GM12878 (cell line): ENCODE measurements at regions not wholly inside any gene's neighbourhood (a gene's known extent, or its start where the extent isn't known, plus 50 kb on each side); places are given as distances from the start of the nearest gene placed in this dataset.

Source experiments
- CREM ChIP-seq: IDR thresholded peaks from 2 replicates; pipeline ENCODE4 v1.6.1; 2014; ENCODE audit warnings: antibody characterized with exemption, low read depth
- ESRRA ChIP-seq: IDR thresholded peaks from 2 replicates; pipeline ENCODE4 v1.6.1; 2012; ENCODE audit warnings: mild to moderate bottlenecking, low read length, improper control_type of control experiment
- HDAC6 ChIP-seq: fragments of 200-600 bp; sonication (generic); IDR thresholded peaks from one replicate; pipeline ENCODE4 v1.8.0; 2017; ENCODE audit warnings: antibody characterized with exemption; ENCODE audit not compliant: unreplicated experiment
- NRF1 ChIP-seq: conservative IDR thresholded peaks from 2 replicates; pipeline ENCODE4 v1.6.1; 2011; ENCODE audit warnings: mild to moderate bottlenecking, low read depth, low read length, improper control_type of control experiment
- PML ChIP-seq: IDR thresholded peaks from 2 replicates; pipeline ENCODE4 v1.6.1; 2012; ENCODE audit warnings: low read length, inconsistent platforms
- SPI1 ChIP-seq: IDR thresholded peaks from 2 replicates; pipeline ENCODE4 v1.6.1; 2011; ENCODE audit warnings: low read depth, mild to moderate bottlenecking, low read length, moderate library complexity, borderline replicate concordance; ENCODE audit not compliant: insufficient read depth
- ZNF217 ChIP-seq: fragments of 450-650 bp; IDR thresholded peaks from 2 replicates; pipeline ENCODE4 v1.6.1; 2017; ENCODE audit warnings: antibody characterized with exemption, mild to moderate bottlenecking
- TF ChIP-seq, protein P1 (sequence below): fragments of 450-650 bp; IDR thresholded peaks from 2 replicates; pipeline ENCODE4 v1.6.1; 2017; ENCODE audit warnings: mild to moderate bottlenecking, moderate library complexity
- TF ChIP-seq, protein P2 (sequence below), 3 experiments: IDR thresholded peaks in 2 of 3; conservative IDR thresholded peaks in 1 of 3; 2 replicates each; pipeline ENCODE4 v1.5.1; 2011; ENCODE audit warnings: low read depth in 3 of 3, low read length in 3 of 3, mild to moderate bottlenecking in 3 of 3, control low read depth in 2 of 3, moderate library complexity in 2 of 3, inconsistent platforms in 1 of 3, mixed read lengths in 1 of 3; ENCODE audit not compliant: control insufficient read depth in 2 of 3, insufficient read depth in 1 of 3; ENCODE audit errors: extremely low read depth in 1 of 3

DNA sequence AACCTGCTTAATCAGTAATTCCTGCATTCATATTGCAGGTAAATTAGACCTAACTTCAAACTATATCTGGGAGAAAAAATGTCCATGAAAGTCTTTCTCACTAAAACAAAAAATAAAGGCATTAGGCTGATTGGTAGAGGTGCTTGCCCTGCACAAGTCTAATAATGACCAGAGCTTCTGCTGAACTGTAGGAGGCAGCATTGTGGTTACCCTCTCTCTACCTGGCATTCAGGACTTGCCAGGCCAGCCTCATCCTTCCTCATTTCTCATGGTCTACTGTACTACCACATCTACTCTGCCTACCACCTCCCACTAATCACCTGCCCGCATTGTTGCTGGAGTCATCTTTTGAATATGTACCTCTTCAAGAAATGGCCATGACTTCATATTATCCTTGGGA is 60.8 kb upstream of the KRTAP11-1 start (continued):
- TF ChIP-seq, protein P1, sequence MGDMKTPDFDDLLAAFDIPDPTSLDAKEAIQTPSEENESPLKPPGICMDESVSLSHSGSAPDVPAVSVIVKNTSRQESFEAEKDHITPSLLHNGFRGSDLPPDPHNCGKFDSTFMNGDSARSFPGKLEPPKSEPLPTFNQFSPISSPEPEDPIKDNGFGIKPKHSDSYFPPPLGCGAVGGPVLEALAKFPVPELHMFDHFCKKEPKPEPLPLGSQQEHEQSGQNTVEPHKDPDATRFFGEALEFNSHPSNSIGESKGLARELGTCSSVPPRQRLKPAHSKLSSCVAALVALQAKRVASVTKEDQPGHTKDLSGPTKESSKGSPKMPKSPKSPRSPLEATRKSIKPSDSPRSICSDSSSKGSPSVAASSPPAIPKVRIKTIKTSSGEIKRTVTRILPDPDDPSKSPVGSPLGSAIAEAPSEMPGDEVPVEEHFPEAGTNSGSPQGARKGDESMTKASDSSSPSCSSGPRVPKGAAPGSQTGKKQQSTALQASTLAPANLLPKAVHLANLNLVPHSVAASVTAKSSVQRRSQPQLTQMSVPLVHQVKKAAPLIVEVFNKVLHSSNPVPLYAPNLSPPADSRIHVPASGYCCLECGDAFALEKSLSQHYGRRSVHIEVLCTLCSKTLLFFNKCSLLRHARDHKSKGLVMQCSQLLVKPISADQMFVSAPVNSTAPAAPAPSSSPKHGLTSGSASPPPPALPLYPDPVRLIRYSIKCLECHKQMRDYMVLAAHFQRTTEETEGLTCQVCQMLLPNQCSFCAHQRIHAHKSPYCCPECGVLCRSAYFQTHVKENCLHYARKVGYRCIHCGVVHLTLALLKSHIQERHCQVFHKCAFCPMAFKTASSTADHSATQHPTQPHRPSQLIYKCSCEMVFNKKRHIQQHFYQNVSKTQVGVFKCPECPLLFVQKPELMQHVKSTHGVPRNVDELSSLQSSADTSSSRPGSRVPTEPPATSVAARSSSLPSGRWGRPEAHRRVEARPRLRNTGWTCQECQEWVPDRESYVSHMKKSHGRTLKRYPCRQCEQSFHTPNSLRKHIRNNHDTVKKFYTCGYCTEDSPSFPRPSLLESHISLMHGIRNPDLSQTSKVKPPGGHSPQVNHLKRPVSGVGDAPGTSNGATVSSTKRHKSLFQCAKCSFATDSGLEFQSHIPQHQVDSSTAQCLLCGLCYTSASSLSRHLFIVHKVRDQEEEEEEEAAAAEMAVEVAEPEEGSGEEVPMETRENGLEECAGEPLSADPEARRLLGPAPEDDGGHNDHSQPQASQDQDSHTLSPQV: no peak
- TF ChIP-seq ZNF217 (no peak), ESRRA (no peak), NRF1 (no peak), CREM (no peak), SPI1 (no peak), HDAC6 (no peak), PML (no peak)
- TF ChIP-seq, protein P2, sequence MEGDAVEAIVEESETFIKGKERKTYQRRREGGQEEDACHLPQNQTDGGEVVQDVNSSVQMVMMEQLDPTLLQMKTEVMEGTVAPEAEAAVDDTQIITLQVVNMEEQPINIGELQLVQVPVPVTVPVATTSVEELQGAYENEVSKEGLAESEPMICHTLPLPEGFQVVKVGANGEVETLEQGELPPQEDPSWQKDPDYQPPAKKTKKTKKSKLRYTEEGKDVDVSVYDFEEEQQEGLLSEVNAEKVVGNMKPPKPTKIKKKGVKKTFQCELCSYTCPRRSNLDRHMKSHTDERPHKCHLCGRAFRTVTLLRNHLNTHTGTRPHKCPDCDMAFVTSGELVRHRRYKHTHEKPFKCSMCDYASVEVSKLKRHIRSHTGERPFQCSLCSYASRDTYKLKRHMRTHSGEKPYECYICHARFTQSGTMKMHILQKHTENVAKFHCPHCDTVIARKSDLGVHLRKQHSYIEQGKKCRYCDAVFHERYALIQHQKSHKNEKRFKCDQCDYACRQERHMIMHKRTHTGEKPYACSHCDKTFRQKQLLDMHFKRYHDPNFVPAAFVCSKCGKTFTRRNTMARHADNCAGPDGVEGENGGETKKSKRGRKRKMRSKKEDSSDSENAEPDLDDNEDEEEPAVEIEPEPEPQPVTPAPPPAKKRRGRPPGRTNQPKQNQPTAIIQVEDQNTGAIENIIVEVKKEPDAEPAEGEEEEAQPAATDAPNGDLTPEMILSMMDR (IDR thresholded peaks at IDR 0.05 in 2 of 3, conservative IDR thresholded peaks at IDR 0.05 in 1 of 3; ENCODE audit: control insufficient read depth in 2 of 3, extremely low read depth in 1 of 3, insufficient read depth in 1 of 3, low read depth in 3 of 3, low read length in 3 of 3): no peak
